ENCODE measurements at regions not wholly inside any gene's neighbourhood (a gene's known extent, or its start where the extent isn't known, plus 50 kb on each side); places are given as distances from the start of the nearest gene placed in this dataset.

DNA sequence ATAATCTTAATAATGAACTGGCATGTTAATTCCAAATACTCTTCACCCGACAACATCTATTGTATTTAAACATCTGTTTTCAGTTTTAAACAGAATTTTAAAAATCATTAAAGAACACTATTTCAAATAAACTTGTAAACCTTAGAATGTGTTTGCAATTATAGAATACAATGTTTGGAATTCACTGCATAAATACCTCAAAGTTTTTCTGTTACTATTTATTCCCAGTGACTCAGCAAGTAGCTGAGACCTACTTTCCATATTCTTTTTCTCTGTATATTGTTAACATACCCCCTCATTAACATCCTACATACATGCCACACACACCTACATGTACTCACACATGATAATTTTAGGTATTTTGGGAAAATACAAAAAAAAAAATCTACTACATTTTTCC lies 1134.3 kb downstream of the SLITRK1 start:
- TF ChIP-seq, protein P1, sequence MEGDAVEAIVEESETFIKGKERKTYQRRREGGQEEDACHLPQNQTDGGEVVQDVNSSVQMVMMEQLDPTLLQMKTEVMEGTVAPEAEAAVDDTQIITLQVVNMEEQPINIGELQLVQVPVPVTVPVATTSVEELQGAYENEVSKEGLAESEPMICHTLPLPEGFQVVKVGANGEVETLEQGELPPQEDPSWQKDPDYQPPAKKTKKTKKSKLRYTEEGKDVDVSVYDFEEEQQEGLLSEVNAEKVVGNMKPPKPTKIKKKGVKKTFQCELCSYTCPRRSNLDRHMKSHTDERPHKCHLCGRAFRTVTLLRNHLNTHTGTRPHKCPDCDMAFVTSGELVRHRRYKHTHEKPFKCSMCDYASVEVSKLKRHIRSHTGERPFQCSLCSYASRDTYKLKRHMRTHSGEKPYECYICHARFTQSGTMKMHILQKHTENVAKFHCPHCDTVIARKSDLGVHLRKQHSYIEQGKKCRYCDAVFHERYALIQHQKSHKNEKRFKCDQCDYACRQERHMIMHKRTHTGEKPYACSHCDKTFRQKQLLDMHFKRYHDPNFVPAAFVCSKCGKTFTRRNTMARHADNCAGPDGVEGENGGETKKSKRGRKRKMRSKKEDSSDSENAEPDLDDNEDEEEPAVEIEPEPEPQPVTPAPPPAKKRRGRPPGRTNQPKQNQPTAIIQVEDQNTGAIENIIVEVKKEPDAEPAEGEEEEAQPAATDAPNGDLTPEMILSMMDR (IDR thresholded peaks at IDR 0.05 in 2 of 3, conservative IDR thresholded peaks at IDR 0.05 in 1 of 3; ENCODE audit: control insufficient read depth in 2 of 3, extremely low read depth in 1 of 3, insufficient read depth in 1 of 3, low read depth in 3 of 3, low read length in 3 of 3): no peak
- TF ChIP-seq, protein P2, sequence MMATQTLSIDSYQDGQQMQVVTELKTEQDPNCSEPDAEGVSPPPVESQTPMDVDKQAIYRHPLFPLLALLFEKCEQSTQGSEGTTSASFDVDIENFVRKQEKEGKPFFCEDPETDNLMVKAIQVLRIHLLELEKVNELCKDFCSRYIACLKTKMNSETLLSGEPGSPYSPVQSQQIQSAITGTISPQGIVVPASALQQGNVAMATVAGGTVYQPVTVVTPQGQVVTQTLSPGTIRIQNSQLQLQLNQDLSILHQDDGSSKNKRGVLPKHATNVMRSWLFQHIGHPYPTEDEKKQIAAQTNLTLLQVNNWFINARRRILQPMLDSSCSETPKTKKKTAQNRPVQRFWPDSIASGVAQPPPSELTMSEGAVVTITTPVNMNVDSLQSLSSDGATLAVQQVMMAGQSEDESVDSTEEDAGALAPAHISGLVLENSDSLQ (IDR thresholded peaks at IDR 0.05): no peak
- TF ChIP-seq ZZZ3 (IDR thresholded peaks at IDR 0.05; ENCODE audit: control insufficient read depth, insufficient read length, low read depth) (no peak), ZNF274 (IDR thresholded peaks at IDR 0.05; ENCODE audit: insufficient read depth, insufficient read length) (no peak), CEBPB (IDR thresholded peaks at IDR 0.05; ENCODE audit: borderline replicate concordance in 1 of 2, low read depth in 2 of 2, low read length in 2 of 2) (no peak), CHD2 (IDR thresholded peaks at IDR 0.05; ENCODE audit: borderline replicate concordance, low read depth, low read length) (no peak)

Measured in GM12878 (cell line).